ENCODE measurements at regions not wholly inside any gene's neighbourhood (a gene's known extent, or its start where the extent isn't known, plus 50 kb on each side); places are given as distances from the start of the nearest gene placed in this dataset.

GRCh38 chr2:104404526-104404925 lies 449.4 kb upstream of the POU3F3 start:
- Mint-ChIP-seq H3K4me1 (ENCODE audit: low read depth) (no peaks in the 10 kb centered on the region), H3K4me3 (no peak overlapping the region), H3K27me3 (ENCODE audit: low read depth) (peaks cover 5% of the 10 kb centered on the region), H3K36me3 (ENCODE audit: insufficient read depth in 2 of 2) (no peaks in the 10 kb centered on the region), H3K27ac (no peak overlapping the region), H3K9me3 (no peaks in the 10 kb centered on the region)
- DNase-seq (no peak), ATAC-seq (replicated peaks in 1 of 2) (no peak)

GRCh38 chr2:104405623-104406022 lies 448.3 kb upstream of the POU3F3 start:
- no peaks in the 10 kb centered on the region for H3K9me3 Mint-ChIP-seq
- no peak overlapping the region for H3K27ac Mint-ChIP-seq
- H3K36me3 Mint-ChIP-seq (ENCODE audit: insufficient read depth in 2 of 2) = no peaks in the 10 kb centered on the region
- H3K27me3 Mint-ChIP-seq (ENCODE audit: low read depth) = peaks cover 5% of the 10 kb centered on the region
- DNase-seq (no peak), ATAC-seq (replicated peaks in 1 of 2) (no peak)
- H3K4me3 Mint-ChIP-seq = no peak overlapping the region
- no peaks in the 10 kb centered on the region for H3K4me1 Mint-ChIP-seq (ENCODE audit: low read depth)

DNA sequence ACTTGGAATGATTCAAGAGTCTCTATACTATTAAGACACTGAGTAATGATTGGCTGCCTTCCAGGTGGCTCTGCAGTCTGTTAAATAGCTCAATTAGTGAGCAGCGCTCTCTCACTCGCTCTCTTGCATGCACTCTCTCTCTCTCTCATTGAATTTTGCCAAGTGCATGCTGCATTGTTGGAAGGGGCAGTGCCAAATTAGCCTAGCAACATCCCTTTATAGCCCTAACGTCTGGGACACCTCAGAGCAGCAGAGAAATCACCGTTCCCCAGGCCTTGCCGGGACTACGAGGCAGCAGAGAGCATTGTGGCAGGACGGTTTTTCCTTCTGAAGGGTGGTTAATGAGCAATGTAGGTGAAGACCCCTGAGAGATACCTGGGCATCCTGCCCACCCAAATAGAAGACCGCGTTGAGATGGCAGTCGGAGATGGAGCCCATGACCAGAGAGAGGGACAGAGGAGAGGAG lies 447.6 kb upstream of the POU3F3 start:
- H3K4me3 Mint-ChIP-seq = no peak overlapping the region
- H3K36me3 Mint-ChIP-seq (ENCODE audit: insufficient read depth in 2 of 2) = no peaks in the 10 kb centered on the region
- no peak for ATAC-seq (replicated peaks in 1 of 2)
- no peaks in the 10 kb centered on the region for H3K9me3 Mint-ChIP-seq
- no peaks in the 10 kb centered on the region for H3K4me1 Mint-ChIP-seq (ENCODE audit: low read depth)
- no peak for DNase-seq
- H3K27ac Mint-ChIP-seq = no peak overlapping the region
- peaks cover 5% of the 10 kb centered on the region for H3K27me3 Mint-ChIP-seq (ENCODE audit: low read depth)

GRCh38 chr2:104407641-104408040 lies 446.3 kb upstream of the POU3F3 start:
- ATAC-seq (replicated peaks in 1 of 2) = no peak
- no peak for DNase-seq
- H3K36me3 Mint-ChIP-seq (ENCODE audit: insufficient read depth in 2 of 2) = no peaks in the 10 kb centered on the region

GRCh38 chr2:104408266-104408665 lies 445.6 kb upstream of the POU3F3 start:
- ATAC-seq (replicated peaks in 1 of 2) = peak in 1 of 2 donors; percentile 32
- no peak overlapping the region for H3K4me3 Mint-ChIP-seq

More at GRCh38 chr2:104407641-104408040, 446.3 kb upstream of the POU3F3 start:
- no peaks in the 10 kb centered on the region for H3K9me3 Mint-ChIP-seq
- H3K4me3 Mint-ChIP-seq = no peak overlapping the region
- H3K27me3 Mint-ChIP-seq (ENCODE audit: low read depth) = no peaks in the 10 kb centered on the region
- H3K4me1 Mint-ChIP-seq (ENCODE audit: low read depth) = no peaks in the 10 kb centered on the region
- H3K27ac Mint-ChIP-seq = no peak overlapping the region

DNA sequence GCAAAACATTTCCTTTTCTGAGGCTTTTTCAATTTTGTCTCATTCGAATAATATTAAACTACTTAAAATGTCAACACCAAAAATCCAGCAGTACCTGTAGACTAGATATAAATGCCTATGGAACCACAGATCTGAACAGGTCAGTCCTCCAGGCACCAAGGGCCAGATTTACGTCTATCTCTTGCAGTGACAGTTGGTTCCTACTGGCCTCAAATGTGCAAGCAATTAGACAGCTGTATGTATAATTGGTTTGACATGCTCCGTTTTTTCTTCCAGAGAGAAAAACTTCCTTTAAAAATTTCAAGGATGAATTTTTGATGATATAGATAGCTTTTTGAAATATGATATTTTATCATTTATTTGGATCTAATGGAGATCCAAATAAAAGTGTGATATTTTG lies 443.8 kb upstream of the POU3F3 start:
- DNase-seq (no peak), ATAC-seq (replicated peaks in 1 of 2) (no peak)
- Mint-ChIP-seq H3K4me1 (ENCODE audit: low read depth) (no peaks in the 10 kb centered on the region), H3K36me3 (ENCODE audit: insufficient read depth in 2 of 2) (no peaks in the 10 kb centered on the region), H3K9me3 (no peaks in the 10 kb centered on the region), H3K27me3 (ENCODE audit: low read depth) (peaks cover 3% of the 10 kb centered on the region), H3K4me3 (no peak overlapping the region), H3K27ac (no peak overlapping the region)

More at GRCh38 chr2:104408266-104408665, 445.6 kb upstream of the POU3F3 start:
- no peak overlapping the region for H3K27ac Mint-ChIP-seq
- H3K36me3 Mint-ChIP-seq (ENCODE audit: insufficient read depth in 2 of 2) = no peaks in the 10 kb centered on the region
- no peaks in the 10 kb centered on the region for H3K27me3 Mint-ChIP-seq (ENCODE audit: low read depth)
- H3K4me1 Mint-ChIP-seq (ENCODE audit: low read depth) = no peaks in the 10 kb centered on the region
- no peaks in the 10 kb centered on the region for H3K9me3 Mint-ChIP-seq
- no peak for DNase-seq

- H3K9me3 Mint-ChIP-seq = no peaks in the 10 kb centered on the region
- no peaks in the 10 kb centered on the region for H3K4me1 Mint-ChIP-seq (ENCODE audit: low read depth)
- H3K36me3 Mint-ChIP-seq (ENCODE audit: insufficient read depth in 2 of 2) = no peaks in the 10 kb centered on the region
- no peak overlapping the region for H3K4me3 Mint-ChIP-seq
- H3K27me3 Mint-ChIP-seq (ENCODE audit: low read depth) = peaks cover 13% of the 10 kb centered on the region
- DNase-seq (peak; percentile 18 to 25), ATAC-seq (replicated peaks in 1 of 2) (no peak)
- no peak overlapping the region for H3K27ac Mint-ChIP-seq
Measured at GRCh38 chr2:104412384-104412783, 441.5 kb upstream of the POU3F3 start.

DNA sequence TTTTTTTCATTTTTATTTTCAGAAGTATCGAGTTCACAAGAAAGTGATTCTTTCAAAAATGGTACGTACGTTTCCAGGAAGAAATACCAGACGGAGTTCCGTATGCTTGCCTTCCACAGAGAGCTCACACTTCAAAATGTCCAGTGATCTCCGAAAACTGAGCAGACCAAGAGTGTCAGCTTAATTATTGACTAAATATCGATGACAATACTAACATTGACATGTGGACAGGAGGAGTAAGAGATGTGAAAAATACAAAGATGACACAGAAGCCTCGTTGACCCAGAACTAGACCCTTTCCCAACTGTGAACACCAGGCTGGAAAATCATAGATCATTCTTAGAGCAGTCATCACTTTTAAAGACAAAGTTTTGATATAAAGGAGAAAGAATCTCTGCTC lies 440.0 kb upstream of the POU3F3 start:
- H3K27me3 Mint-ChIP-seq (ENCODE audit: low read depth) = peaks cover 13% of the 10 kb centered on the region
- H3K4me1 Mint-ChIP-seq (ENCODE audit: low read depth) = no peaks in the 10 kb centered on the region
- DNase-seq (no peak), ATAC-seq (replicated peaks in 1 of 2) (no peak)
- no peaks in the 10 kb centered on the region for H3K36me3 Mint-ChIP-seq (ENCODE audit: insufficient read depth in 2 of 2)
- H3K4me3 Mint-ChIP-seq = no peak overlapping the region
- H3K9me3 Mint-ChIP-seq = no peaks in the 10 kb centered on the region
- H3K27ac Mint-ChIP-seq = no peak overlapping the region

GRCh38 chr2:104415284-104415683 lies 438.6 kb upstream of the POU3F3 start:
- no peaks in the 10 kb centered on the region for H3K4me1 Mint-ChIP-seq (ENCODE audit: low read depth)
- H3K9me3 Mint-ChIP-seq = no peaks in the 10 kb centered on the region
- no peak for ATAC-seq (replicated peaks in 1 of 2)
- no peak overlapping the region for H3K27ac Mint-ChIP-seq
- no peaks in the 10 kb centered on the region for H3K36me3 Mint-ChIP-seq (ENCODE audit: insufficient read depth in 2 of 2)
- no peak overlapping the region for H3K4me3 Mint-ChIP-seq
- H3K27me3 Mint-ChIP-seq (ENCODE audit: low read depth) = peaks cover 13% of the 10 kb centered on the region
- no peak for DNase-seq

DNA sequence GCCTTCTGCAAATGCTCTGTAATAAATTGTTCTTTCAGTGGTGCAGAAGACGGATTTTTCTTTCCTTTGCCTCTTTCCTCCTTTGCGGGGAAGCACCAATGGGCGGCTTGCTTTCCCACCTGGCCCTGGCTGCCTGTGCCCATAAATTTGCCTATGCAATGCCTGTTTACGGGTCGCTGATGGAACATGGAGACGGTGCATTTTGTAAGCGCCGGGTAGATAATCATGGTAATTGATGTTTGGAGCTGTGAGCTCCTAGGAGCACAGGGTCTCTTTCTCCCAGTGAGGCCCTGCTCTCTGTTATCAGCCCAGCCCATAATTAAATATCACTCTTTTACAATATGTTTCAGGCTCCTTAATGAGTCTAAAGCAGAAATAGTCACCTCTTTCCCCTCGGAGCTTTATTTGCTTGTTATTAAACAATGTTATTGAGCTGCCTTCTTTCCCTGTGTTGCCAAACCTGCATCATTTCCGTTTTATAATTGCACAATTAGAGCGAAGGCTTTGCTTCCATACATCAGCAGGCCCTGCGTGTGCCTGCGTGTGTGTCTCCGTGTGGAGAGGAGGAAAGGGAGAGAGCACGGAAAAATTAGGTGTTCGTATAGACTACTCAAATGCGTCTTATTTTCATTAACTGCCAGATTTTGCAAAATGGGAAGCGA lies 437.4 kb upstream of the POU3F3 start:
- H3K4me1 Mint-ChIP-seq (ENCODE audit: low read depth) = no peaks in the 10 kb centered on the region
- no peak overlapping the region for H3K4me3 Mint-ChIP-seq
- no peaks in the 10 kb centered on the region for H3K9me3 Mint-ChIP-seq
- ATAC-seq (replicated peaks in 1 of 2) (no peak), DNase-seq (no peak)
- H3K36me3 Mint-ChIP-seq (ENCODE audit: insufficient read depth in 2 of 2) = no peaks in the 10 kb centered on the region
- no peak overlapping the region for H3K27ac Mint-ChIP-seq
- H3K27me3 Mint-ChIP-seq (ENCODE audit: low read depth) = peaks cover 13% of the 10 kb centered on the region

DNA sequence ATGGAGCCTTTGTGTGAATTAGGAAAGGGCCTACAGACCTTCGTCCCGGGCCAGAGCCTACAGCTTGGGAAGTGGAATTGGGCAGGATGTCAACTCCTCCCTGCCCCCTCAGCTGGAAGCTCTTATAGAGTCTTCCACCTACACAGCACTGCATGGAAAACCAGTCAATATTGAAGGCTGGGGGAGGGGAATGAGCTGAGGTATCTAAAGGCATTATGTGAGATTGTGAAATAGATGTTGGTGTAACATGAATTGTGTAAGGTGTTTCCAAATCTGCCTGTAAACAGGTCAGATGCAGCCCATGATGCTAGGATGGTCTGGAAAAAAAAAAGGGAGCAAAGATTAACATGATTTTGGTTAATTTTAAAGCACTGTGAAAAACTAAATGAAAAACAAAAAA lies 433.5 kb upstream of the POU3F3 start:
- H3K4me3 Mint-ChIP-seq = no peak overlapping the region
- H3K27ac Mint-ChIP-seq = no peak overlapping the region
- no peaks in the 10 kb centered on the region for H3K36me3 Mint-ChIP-seq (ENCODE audit: insufficient read depth in 2 of 2)
- no peak for ATAC-seq (replicated peaks in 1 of 2)
- no peak for DNase-seq
- H3K9me3 Mint-ChIP-seq = no peaks in the 10 kb centered on the region
- H3K4me1 Mint-ChIP-seq (ENCODE audit: low read depth) = no peaks in the 10 kb centered on the region
- H3K27me3 Mint-ChIP-seq (ENCODE audit: low read depth) = peaks cover 7% of the 10 kb centered on the region

DNA sequence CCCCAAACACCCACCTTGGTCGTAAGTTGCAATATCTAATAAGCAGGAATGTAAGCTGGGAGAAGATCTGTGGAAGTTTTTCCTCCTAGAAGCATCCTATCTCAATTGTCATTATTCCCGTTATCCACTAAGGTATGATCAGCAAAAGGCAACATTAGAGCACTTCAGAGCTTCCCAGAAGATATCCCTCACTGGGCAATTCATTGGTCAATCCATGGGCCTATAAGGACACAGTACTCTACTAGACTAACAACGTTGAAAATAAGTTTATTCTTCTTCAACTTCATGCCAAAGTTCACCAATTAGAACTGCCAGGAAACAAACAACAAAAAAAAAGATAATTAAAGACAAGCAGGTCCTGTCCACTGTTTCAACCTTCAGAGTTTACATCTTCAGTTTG lies 433.0 kb upstream of the POU3F3 start:
- H3K4me1 Mint-ChIP-seq (ENCODE audit: low read depth) = no peaks in the 10 kb centered on the region
- H3K4me3 Mint-ChIP-seq = no peak overlapping the region
- no peak overlapping the region for H3K27ac Mint-ChIP-seq
- ATAC-seq (replicated peaks in 1 of 2) (no peak), DNase-seq (no peak)
- H3K27me3 Mint-ChIP-seq (ENCODE audit: low read depth) = peaks cover 2% of the 10 kb centered on the region
- H3K9me3 Mint-ChIP-seq = no peaks in the 10 kb centered on the region
- no peaks in the 10 kb centered on the region for H3K36me3 Mint-ChIP-seq (ENCODE audit: insufficient read depth in 2 of 2)

DNA sequence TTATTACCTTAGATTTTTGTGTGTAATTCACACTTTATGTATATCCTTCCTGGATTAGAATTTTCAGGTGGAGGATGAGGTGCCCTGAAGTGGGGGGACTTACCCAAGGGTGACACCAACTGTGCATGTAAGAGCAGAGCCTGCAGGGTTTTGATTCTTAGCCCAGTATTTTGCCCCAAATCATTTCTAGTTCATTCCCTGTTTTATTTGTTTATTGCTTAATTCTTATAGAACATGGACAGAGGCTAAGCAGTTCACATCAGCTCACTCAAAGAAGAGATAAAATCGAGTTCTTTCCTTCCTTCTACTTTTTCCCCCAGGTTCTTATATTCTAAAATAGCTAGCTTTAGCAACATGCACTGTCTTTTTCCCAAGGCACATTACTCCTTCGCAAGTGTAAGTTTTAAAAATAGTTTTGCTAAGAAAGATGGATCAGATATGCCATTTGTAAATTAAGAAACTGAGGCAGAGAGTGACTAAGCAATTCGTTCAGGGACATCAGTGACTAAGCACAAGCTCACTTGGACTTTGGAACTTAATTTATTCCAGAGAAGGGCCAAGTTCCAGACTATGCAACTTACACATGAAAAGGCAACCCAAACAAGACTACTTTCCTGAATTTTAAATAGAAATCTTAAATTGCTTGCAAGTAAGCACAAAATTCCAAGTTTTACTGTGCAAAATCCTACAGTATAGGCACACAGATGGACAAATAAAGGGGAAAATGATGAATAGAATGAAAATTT lies 427.9 kb upstream of the POU3F3 start:
- H3K36me3 Mint-ChIP-seq (ENCODE audit: insufficient read depth in 2 of 2) = no peaks in the 10 kb centered on the region

GRCh38 chr2:104428155-104428554 lies 425.8 kb upstream of the POU3F3 start:
- H3K27me3 Mint-ChIP-seq (ENCODE audit: low read depth) = peaks cover 35% of the 10 kb centered on the region
- H3K9me3 Mint-ChIP-seq = no peaks in the 10 kb centered on the region
- no peaks in the 10 kb centered on the region for H3K36me3 Mint-ChIP-seq (ENCODE audit: insufficient read depth in 2 of 2)
- no peak overlapping the region for H3K4me3 Mint-ChIP-seq
- H3K27ac Mint-ChIP-seq = no peak overlapping the region
- H3K4me1 Mint-ChIP-seq (ENCODE audit: low read depth) = no peaks in the 10 kb centered on the region
- no peak for DNase-seq
- no peak for ATAC-seq (replicated peaks in 1 of 2)

More for the DNA sequence above, 427.9 kb upstream of the POU3F3 start:
- ATAC-seq (replicated peaks in 1 of 2) (no peak), DNase-seq (no peak)
- Mint-ChIP-seq H3K9me3 (no peaks in the 10 kb centered on the region), H3K4me1 (ENCODE audit: low read depth) (no peaks in the 10 kb centered on the region), H3K27me3 (ENCODE audit: low read depth) (peaks cover 18% of the 10 kb centered on the region), H3K4me3 (no peak overlapping the region), H3K27ac (no peak overlapping the region)

All from activated T-cell treated with anti-CD3 and anti-CD28 coated beads, Interleukin-2, amount 50 U/mL, for 72 hours (primary cell).